HCT116 (cell line): ENCODE measurements at regions not wholly inside any gene's neighbourhood (a gene's known extent, or its start where the extent isn't known, plus 50 kb on each side); places are given as distances from the start of the nearest gene placed in this dataset.
A peak's percentile ranks its signal among the peaks of the same experiment; 100 is the strongest.

Source experiments
- ATAC-seq: fragments of 200-7000 bp; cut with Tn5 transposase; 2 replicates; pipeline ENCODE4 v1.9.1; 2020; ENCODE audit warnings: mild to moderate bottlenecking, moderate library complexity
- BruUV-seq: library from RNA; stranded (reverse); fragments of 400-500 nt; replicated peaks from 2 replicates; lab custom pipeline; 2021; lab: Mats Ljungman, UMichigan
- CTCF ChIA-PET: fragments of 300-600 bp; sonication (Branson Sonifier 250); formaldehyde crosslinking; loops from one replicate; lab custom pipeline; 2021; ENCODE audit warnings: antibody characterized with exemption; lab: Charles Lee
- POLR2A ChIA-PET: fragments of 300-600, 350-600 bp; sonication (Branson Sonifier 250); formaldehyde crosslinking; loops from one replicate; lab custom pipeline; 2021; ENCODE audit warnings: antibody characterized with exemption; lab: Charles Lee
- RAD21 ChIA-PET, 2 experiments: fragments of 300-600 bp; sonication (Branson Sonifier 250); formaldehyde crosslinking; loops; one replicate each; lab custom pipeline; 2023; ENCODE audit warnings: low total read pairs in 2 of 2; ENCODE audit not compliant: uncharacterized antibody in 2 of 2, unreplicated experiment in 2 of 2, low non-redundant PET in 1 of 2; lab: Charles Lee
- DNase-seq: peaks from one replicate; pipeline ENCODE4 v3.0.0-alpha.2; 2010; ENCODE audit warnings: low read depth, low spot score
- H2AFZ ChIP-seq: fragments of 200-600 bp; shearing (Covaris generic), sonication (generic); 2 replicates; pipeline ENCODE4 v1.6.1; 2017; ENCODE audit warnings: low read depth, mixed run types, mixed read lengths, antibody characterized with exemption, low read length; ENCODE audit not compliant: poor library complexity, severe bottlenecking
- H3K27ac ChIP-seq: 2 replicates; pipeline ENCODE4 v1.5.1; 2012; ENCODE audit warnings: low read depth, low read length
- H3K27me3 ChIP-seq: fragments of 200-600 bp; sonication (generic); 2 replicates; pipeline ENCODE4 v1.6.1; 2016; ENCODE audit warnings: mixed run types, low read length, mixed read lengths; ENCODE audit not compliant: insufficient read depth
- H3K36me3 ChIP-seq, 2 experiments: fragments of 200-500 bp in 1 of 2; fragments of 200-600 bp in 1 of 2; sonication (Bioruptor generic) in 1 of 2; sonication (generic) in 1 of 2; 2 replicates each; pipeline versions ENCODE4 v1.5.1 to v1.6.1; 2014 to 2016; ENCODE audit warnings: low read length in 2 of 2, inconsistent platforms in 1 of 2, mixed read lengths in 1 of 2, mixed run types in 1 of 2; ENCODE audit not compliant: insufficient read depth in 2 of 2, control insufficient read depth in 1 of 2
- H3K4me1 ChIP-seq, 2 experiments: fragments of 200-600 bp in 1 of 2; sonication (generic) in 1 of 2; 2 replicates each; pipeline versions ENCODE4 v1.5.1 to v1.6.1; 2012 to 2017; ENCODE audit warnings: low read length in 2 of 2, inconsistent platforms in 1 of 2, mild to moderate bottlenecking in 1 of 2, mixed read lengths in 1 of 2, mixed run types in 1 of 2, moderate library complexity in 1 of 2; ENCODE audit not compliant: insufficient read depth in 2 of 2, control insufficient read depth in 1 of 2
- H3K4me2 ChIP-seq: fragments of 200-600 bp; sonication (generic); 2 replicates; pipeline ENCODE4 v1.6.1; 2017; ENCODE audit warnings: mixed run types, low read length, mixed read lengths
- H3K4me3 ChIP-seq, 2 experiments: fragments of 200-600 bp in 1 of 2; sonication (generic) in 1 of 2; replicated peaks in 1 of 2; 2 replicates each; pipeline ENCODE4 v1.5.1; 2011 to 2016; ENCODE audit warnings: low read length in 2 of 2, control low read depth in 1 of 2, low read depth in 1 of 2, mild to moderate bottlenecking in 1 of 2, mixed read lengths in 1 of 2, mixed run types in 1 of 2
- H3K79me2 ChIP-seq: fragments of 200-600 bp; sonication (generic); 2 replicates; pipeline ENCODE4 v1.6.1; 2017; ENCODE audit warnings: mild to moderate bottlenecking, mixed run types, low read length, moderate library complexity, mixed read lengths; ENCODE audit not compliant: insufficient read depth
- H3K9ac ChIP-seq: fragments of 200-600 bp; sonication (generic); 2 replicates; pipeline ENCODE4 v1.6.1; 2016; ENCODE audit warnings: low read length, mixed read lengths
- H3K9me2 ChIP-seq: fragments of 200-600 bp; sonication (generic), shearing (Covaris generic); 2 replicates; pipeline ENCODE4 v1.6.1; 2017; ENCODE audit warnings: mixed run types, mild to moderate bottlenecking, moderate library complexity; ENCODE audit not compliant: insufficient read depth
- H3K9me3 ChIP-seq, 2 experiments: fragments of 200-500 bp in 1 of 2; fragments of 200-600 bp in 1 of 2; sonication (Bioruptor generic) in 1 of 2; sonication (generic) in 1 of 2; 2 replicates each; pipeline ENCODE4 v1.6.1; 2014 to 2017; ENCODE audit warnings: low read length in 2 of 2, mixed read lengths in 2 of 2, inconsistent platforms in 1 of 2, low read depth in 1 of 2, mild to moderate bottlenecking in 1 of 2, mixed run types in 1 of 2, moderate library complexity in 1 of 2; ENCODE audit not compliant: control insufficient read depth in 1 of 2, insufficient read depth in 1 of 2
- H4K20me1 ChIP-seq: fragments of 200-600 bp; sonication (generic), shearing (Covaris generic); 2 replicates; pipeline ENCODE4 v1.6.1; 2017; ENCODE audit warnings: mixed run types, mild to moderate bottlenecking, moderate library complexity; ENCODE audit not compliant: insufficient read depth
- POLR2AphosphoS5 ChIP-seq: IDR thresholded peaks from 2 replicates; pipeline ENCODE4 v1.6.1; 2011; ENCODE audit warnings: mild to moderate bottlenecking, low read depth, low read length, moderate library complexity
- RAD21 ChIP-seq: IDR thresholded peaks from 2 replicates; pipeline ENCODE4 v1.6.1; 2012; ENCODE audit warnings: low read depth, mild to moderate bottlenecking
- SP1 ChIP-seq: IDR thresholded peaks from 2 replicates; pipeline ENCODE4 v1.6.1; 2012; ENCODE audit warnings: low read depth
- SRF ChIP-seq: IDR thresholded peaks from 2 replicates; pipeline ENCODE4 v1.6.1; 2012; ENCODE audit warnings: low read depth
- TCF7L2 ChIP-seq: IDR thresholded peaks from 2 replicates; pipeline ENCODE4 v1.7.0; 2011; ENCODE audit warnings: borderline replicate concordance, inconsistent platforms; ENCODE audit not compliant: insufficient read depth, insufficient read length; ENCODE audit errors: extremely low read depth
- YY1 ChIP-seq: IDR thresholded peaks from 2 replicates; pipeline ENCODE4 v1.6.1; 2011; ENCODE audit warnings: low read length, low read depth, moderate library complexity, mild to moderate bottlenecking; ENCODE audit not compliant: insufficient replicate concordance; ENCODE audit errors: extremely low read depth
- intact Hi-C: fragments of 100-400 bp; cut with micrococcal nuclease; formaldehyde crosslinking; loops from 2 replicates; pipeline ENCODE4 v1.10.0; 2022

- H3K27ac ChIP-seq = peak overlapping the region; percentile 95
- peak; percentile 93 for DNase-seq
- CTCF ChIA-PET = no interaction called here
Observed at GRCh38 chr7:155959894-155960293, 147.6 kb upstream of the SHH start.

GRCh38 chr7:155956977-155957376 lies 144.7 kb upstream of the SHH start:
- CTCF ChIA-PET = no interaction called here
- Histone ChIP-seq H3K27me3 (no peaks in the 10 kb centered on the region), H3K4me3 (no peak overlapping the region), H3K9me3 (no peaks in the 10 kb centered on the region), H3K27ac (no peak overlapping the region), H3K9me2 (no peaks in the 10 kb centered on the region), H3K4me2 (no peak overlapping the region), H3K36me3 (no peaks in the 10 kb centered on the region), H4K20me1 (no peaks in the 10 kb centered on the region), H3K79me2 (no peaks in the 10 kb centered on the region), H2AFZ (no peak overlapping the region), H3K9ac (no peak overlapping the region), H3K4me1 (peaks cover 45 to 62% of the 10 kb centered on the region in 2 experiments)
- intact Hi-C loops = no loop called here
- no peak for TF ChIP-seq SP1
- TF ChIP-seq POLR2AphosphoS5 = no peak
- TF ChIP-seq RAD21 = no peak
- BruUV-seq = no TSS peak
- DNase-seq (no peak), ATAC-seq (no peak)
- POLR2A ChIA-PET = no interaction called here
- RAD21 ChIA-PET = no interaction called here

More at GRCh38 chr7:155959894-155960293, 147.6 kb upstream of the SHH start:
- Histone ChIP-seq H3K36me3 (no peaks in the 10 kb centered on the region), H3K9me2 (no peaks in the 10 kb centered on the region), H3K4me3 (peak overlapping the region; percentile 8 to 55; a peak in 3 of 4 replicates), H3K9me3 (no peaks in the 10 kb centered on the region), H2AFZ (no peak overlapping the region), H3K9ac (peak overlapping the region; percentile 76), H4K20me1 (no peaks in the 10 kb centered on the region), H3K27me3 (no peaks in the 10 kb centered on the region), H3K4me1 (peaks cover 55 to 66% of the 10 kb centered on the region in 2 experiments), H3K4me2 (peak overlapping the region; percentile 92), H3K79me2 (no peaks in the 10 kb centered on the region)
- TF ChIP-seq TCF7L2 (peak; percentile 80), SRF (no peak), POLR2AphosphoS5 (peak; percentile 59), YY1 (peak; percentile 67)
- intact Hi-C loops = loop anchor here (1.0 to 10.0 kb wide), 6 partner anchors 38 to 942 kb away; partner anchors contain the start of gene RNF32
- ATAC-seq = peak; percentile 60
- ChIA-PET POLR2A (interaction anchor here (3.8 kb wide), 1 partner anchor 9 kb away, joined by 37 read pairs; no protein-coding TSS in a partner anchor), RAD21 (no interaction called here)
- BruUV-seq = no TSS peak
